OCI-LY7 (cell line): ENCODE measurements at regions not wholly inside any gene's neighbourhood (a gene's known extent, or its start where the extent isn't known, plus 50 kb on each side); places are given as distances from the start of the nearest gene placed in this dataset.

Experiments
- CTCF ChIP-seq: fragments of 200-600 bp; sonication (generic); conservative IDR thresholded peaks from 2 replicates; pipeline ENCODE4 v1.5.1; 2014; ENCODE audit warnings: mild to moderate bottlenecking, antibody characterized with exemption, low read length, moderate library complexity, mixed read lengths
- EZH2phosphoT487 ChIP-seq: fragments of 200-600 bp; sonication (generic); IDR thresholded peaks from 2 replicates; pipeline ENCODE4 v1.6.1; 2018; ENCODE audit warnings: low read depth, borderline replicate concordance, mild to moderate bottlenecking, mixed run types, antibody characterized with exemption, low read length, moderate library complexity, mixed read lengths

GRCh38 chr1:243956450-243956849 lies 94.6 kb upstream of the ZBTB18 start:
- no peak for TF ChIP-seq CTCF
- no peak for TF ChIP-seq EZH2phosphoT487
